ENCODE measurements at regions not wholly inside any gene's neighbourhood (a gene's known extent, or its start where the extent isn't known, plus 50 kb on each side); places are given as distances from the start of the nearest gene placed in this dataset.

DNA sequence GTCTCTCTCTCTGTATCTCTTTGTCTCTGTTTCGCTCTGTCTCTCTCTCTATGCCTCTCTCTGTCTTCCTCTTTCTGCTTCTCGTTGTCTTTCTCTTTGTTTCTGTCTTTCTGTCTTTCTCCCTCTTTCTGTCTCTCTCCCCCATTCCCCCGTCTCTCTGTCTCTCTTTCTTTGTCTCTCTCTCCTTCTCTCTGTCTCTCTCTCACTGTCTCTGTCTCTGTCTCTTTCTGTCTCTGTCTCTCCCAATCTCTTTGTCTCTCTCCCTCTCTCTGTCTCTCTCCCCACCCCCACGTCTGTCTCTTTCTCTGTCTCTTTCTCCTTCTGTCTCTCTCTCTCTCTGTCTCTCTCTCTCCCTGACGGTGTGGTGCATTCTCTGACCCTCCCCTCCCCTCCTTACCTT lies 71.9 kb upstream of the ZNF516 start:
- Histone ChIP-seq H3K4me2 (ENCODE audit: insufficient read depth, low read length) (no peak overlapping the region), H3K4me1 (ENCODE audit: insufficient read depth, low read length) (peaks cover 23% of the 10 kb centered on the region), H3K9me3 (ENCODE audit: low read depth, low read length) (no peaks in the 10 kb centered on the region), H3K27me3 (ENCODE audit: insufficient read depth, low read length) (no peaks in the 10 kb centered on the region), H3K27ac (ENCODE audit: low read depth, low read length) (no peak overlapping the region), H4K20me1 (ENCODE audit: insufficient read depth, low read length) (no peaks in the 10 kb centered on the region), H3K36me3 (ENCODE audit: insufficient read depth, low read length) (no peaks in the 10 kb centered on the region), H2AFZ (ENCODE audit: low read length) (no peak overlapping the region), H3K4me3 (ENCODE audit: insufficient read depth, low read length) (no peak overlapping the region), H3K79me2 (ENCODE audit: insufficient read depth, low read length) (no peaks in the 10 kb centered on the region)
- DNase-seq (ENCODE audit: insufficient read length, low spot score, missing footprints) = no peak
- TF ChIP-seq, protein P1, sequence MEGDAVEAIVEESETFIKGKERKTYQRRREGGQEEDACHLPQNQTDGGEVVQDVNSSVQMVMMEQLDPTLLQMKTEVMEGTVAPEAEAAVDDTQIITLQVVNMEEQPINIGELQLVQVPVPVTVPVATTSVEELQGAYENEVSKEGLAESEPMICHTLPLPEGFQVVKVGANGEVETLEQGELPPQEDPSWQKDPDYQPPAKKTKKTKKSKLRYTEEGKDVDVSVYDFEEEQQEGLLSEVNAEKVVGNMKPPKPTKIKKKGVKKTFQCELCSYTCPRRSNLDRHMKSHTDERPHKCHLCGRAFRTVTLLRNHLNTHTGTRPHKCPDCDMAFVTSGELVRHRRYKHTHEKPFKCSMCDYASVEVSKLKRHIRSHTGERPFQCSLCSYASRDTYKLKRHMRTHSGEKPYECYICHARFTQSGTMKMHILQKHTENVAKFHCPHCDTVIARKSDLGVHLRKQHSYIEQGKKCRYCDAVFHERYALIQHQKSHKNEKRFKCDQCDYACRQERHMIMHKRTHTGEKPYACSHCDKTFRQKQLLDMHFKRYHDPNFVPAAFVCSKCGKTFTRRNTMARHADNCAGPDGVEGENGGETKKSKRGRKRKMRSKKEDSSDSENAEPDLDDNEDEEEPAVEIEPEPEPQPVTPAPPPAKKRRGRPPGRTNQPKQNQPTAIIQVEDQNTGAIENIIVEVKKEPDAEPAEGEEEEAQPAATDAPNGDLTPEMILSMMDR (IDR thresholded peaks at IDR 0.05; ENCODE audit: extremely low read depth, low read depth, low read length) = no peak

DNA sequence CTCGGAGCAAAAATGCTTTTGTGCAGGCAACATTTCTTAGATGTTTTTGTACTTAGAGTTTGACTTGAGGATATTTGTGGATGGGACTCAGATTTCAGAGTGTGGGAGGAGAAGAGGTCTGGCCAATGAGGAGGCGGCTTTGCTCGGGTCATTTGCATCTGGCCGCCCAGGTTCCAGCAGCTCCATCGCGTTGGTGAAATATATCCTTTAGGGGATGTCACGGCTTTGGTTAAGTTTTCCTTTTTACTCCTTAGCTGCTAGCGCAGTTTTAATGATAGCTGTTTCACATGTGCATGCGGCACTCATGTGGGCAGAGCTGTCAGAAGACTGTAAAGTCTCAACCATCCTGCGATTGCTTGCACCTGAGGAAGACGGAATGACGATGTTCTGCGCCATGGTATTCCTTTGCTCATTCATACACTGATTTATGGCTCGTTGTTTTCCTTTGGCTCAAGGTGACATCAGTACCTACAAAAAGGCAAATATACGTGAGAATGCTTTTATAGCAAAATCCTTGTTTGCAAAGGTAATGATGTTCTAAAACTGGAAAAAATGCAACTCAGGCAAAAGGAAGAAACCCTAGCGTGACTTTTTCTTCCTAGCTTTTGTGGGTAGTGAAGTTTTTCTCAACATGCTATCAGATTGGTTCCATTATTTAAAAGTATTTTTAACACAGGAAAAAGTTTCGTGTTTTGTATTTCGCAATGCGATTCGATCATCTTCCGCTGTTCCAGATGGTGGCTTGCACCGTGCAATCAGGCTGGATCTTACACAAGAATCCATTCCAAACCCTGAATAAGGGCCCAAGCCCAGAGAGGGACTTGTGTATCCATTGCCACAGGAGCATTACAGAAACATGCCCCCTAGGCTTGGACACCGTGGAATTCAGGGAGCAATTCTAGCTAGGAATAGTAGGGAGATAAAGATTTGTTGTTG lies 70.5 kb upstream of the ZNF516 start:
- H3K4me1 ChIP-seq (ENCODE audit: insufficient read depth, low read length) = peaks cover 23% of the 10 kb centered on the region
- TF ChIP-seq, protein P1 (IDR thresholded peaks at IDR 0.05; ENCODE audit: extremely low read depth, low read depth, low read length) = no peak
- peak; percentile 97 for DNase-seq (ENCODE audit: insufficient read length, low spot score, missing footprints)
- no peaks in the 10 kb centered on the region for H3K27me3 ChIP-seq (ENCODE audit: insufficient read depth, low read length)
- peak overlapping the region; percentile 69 for H3K4me3 ChIP-seq (ENCODE audit: insufficient read depth, low read length)
- H4K20me1 ChIP-seq (ENCODE audit: insufficient read depth, low read length) = no peaks in the 10 kb centered on the region
- no peaks in the 10 kb centered on the region for H3K36me3 ChIP-seq (ENCODE audit: insufficient read depth, low read length)
- peak overlapping the region; percentile 92 for H3K4me2 ChIP-seq (ENCODE audit: insufficient read depth, low read length)
- H2AFZ ChIP-seq (ENCODE audit: low read length) = peak overlapping the region; percentile 80
- H3K9me3 ChIP-seq (ENCODE audit: low read depth, low read length) = no peaks in the 10 kb centered on the region
- H3K79me2 ChIP-seq (ENCODE audit: insufficient read depth, low read length) = no peaks in the 10 kb centered on the region
- H3K27ac ChIP-seq (ENCODE audit: low read depth, low read length) = peak overlapping the region; percentile 90

DNA sequence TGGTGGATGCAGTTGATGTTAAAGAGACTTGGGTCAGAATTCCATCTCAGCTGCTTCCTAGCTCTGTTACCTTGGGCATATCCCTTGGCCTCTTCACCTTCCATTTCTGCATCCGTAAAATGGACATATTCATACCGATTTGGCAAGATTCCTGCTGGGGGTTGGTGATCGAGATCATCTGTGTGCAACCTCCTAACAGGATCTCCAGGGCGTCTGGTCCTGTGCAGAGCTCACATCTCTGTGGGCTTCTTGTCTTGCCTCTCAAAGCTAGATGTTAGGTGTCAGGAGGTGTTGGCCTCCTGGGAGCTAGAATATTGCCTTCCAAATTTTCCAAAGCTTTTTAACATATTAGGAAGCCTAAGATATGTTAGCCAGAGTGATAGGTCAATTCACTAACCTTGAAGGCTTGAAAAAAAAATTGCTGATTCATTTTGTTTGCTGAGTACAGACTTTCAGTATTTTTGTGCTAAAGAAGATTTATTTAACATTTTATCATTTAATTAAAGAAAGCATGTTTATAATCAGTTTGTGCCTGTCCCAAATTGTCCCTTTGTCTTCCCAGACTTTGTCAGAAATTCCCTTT lies 69.7 kb upstream of the ZNF516 start:
- peak overlapping the region; percentile 69 for H3K4me3 ChIP-seq (ENCODE audit: insufficient read depth, low read length)
- H3K36me3 ChIP-seq (ENCODE audit: insufficient read depth, low read length) = no peaks in the 10 kb centered on the region
- TF ChIP-seq, protein P1 (IDR thresholded peaks at IDR 0.05; ENCODE audit: extremely low read depth, low read depth, low read length) = no peak

DNA sequence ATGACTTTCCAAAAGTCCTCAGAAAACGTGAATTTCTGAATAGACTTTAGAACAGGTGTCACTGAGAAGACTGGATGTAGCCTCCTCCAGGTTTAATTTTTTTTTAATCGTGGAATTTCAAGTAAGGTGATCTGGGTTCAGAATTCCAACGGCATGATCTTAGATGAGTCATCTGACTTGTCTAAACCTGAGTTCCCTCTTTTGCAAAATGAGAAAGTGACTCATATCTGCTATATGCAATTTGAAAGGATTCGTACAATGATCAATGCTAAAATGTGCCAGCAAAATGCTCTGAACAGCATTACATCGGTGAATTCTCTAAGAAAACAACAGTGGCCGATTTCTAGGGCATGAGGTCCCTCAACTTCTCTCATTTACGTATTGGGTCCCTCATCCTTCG lies 69.1 kb upstream of the ZNF516 start:
- Histone ChIP-seq H3K4me2 (ENCODE audit: insufficient read depth, low read length) (peak overlapping the region; percentile 92), H2AFZ (ENCODE audit: low read length) (no peak overlapping the region), H3K4me3 (ENCODE audit: insufficient read depth, low read length) (no peak overlapping the region), H4K20me1 (ENCODE audit: insufficient read depth, low read length) (no peaks in the 10 kb centered on the region), H3K36me3 (ENCODE audit: insufficient read depth, low read length) (no peaks in the 10 kb centered on the region), H3K27me3 (ENCODE audit: insufficient read depth, low read length) (no peaks in the 10 kb centered on the region), H3K27ac (ENCODE audit: low read depth, low read length) (peak overlapping the region; percentile 90), H3K9me3 (ENCODE audit: low read depth, low read length) (no peaks in the 10 kb centered on the region), H3K4me1 (ENCODE audit: insufficient read depth, low read length) (peaks cover 23% of the 10 kb centered on the region), H3K79me2 (ENCODE audit: insufficient read depth, low read length) (no peaks in the 10 kb centered on the region)
- TF ChIP-seq, protein P1 (IDR thresholded peaks at IDR 0.05; ENCODE audit: extremely low read depth, low read depth, low read length) = no peak
- DNase-seq (ENCODE audit: insufficient read length, low spot score, missing footprints) = no peak

More for the DNA sequence above, 69.7 kb upstream of the ZNF516 start:
- H3K27ac ChIP-seq (ENCODE audit: low read depth, low read length) = peak overlapping the region; percentile 90
- DNase-seq (ENCODE audit: insufficient read length, low spot score, missing footprints) = no peak
- H3K27me3 ChIP-seq (ENCODE audit: insufficient read depth, low read length) = no peaks in the 10 kb centered on the region
- H3K79me2 ChIP-seq (ENCODE audit: insufficient read depth, low read length) = no peaks in the 10 kb centered on the region
- no peaks in the 10 kb centered on the region for H3K9me3 ChIP-seq (ENCODE audit: low read depth, low read length)
- peak overlapping the region; percentile 92 for H3K4me2 ChIP-seq (ENCODE audit: insufficient read depth, low read length)
- no peaks in the 10 kb centered on the region for H4K20me1 ChIP-seq (ENCODE audit: insufficient read depth, low read length)
- no peak overlapping the region for H2AFZ ChIP-seq (ENCODE audit: low read length)
- peaks cover 23% of the 10 kb centered on the region for H3K4me1 ChIP-seq (ENCODE audit: insufficient read depth, low read length)

Measured in osteoblast (primary cell).